ENCODE measurements at regions not wholly inside any gene's neighbourhood (a gene's known extent, or its start where the extent isn't known, plus 50 kb on each side); places are given as distances from the start of the nearest gene placed in this dataset.

DNA sequence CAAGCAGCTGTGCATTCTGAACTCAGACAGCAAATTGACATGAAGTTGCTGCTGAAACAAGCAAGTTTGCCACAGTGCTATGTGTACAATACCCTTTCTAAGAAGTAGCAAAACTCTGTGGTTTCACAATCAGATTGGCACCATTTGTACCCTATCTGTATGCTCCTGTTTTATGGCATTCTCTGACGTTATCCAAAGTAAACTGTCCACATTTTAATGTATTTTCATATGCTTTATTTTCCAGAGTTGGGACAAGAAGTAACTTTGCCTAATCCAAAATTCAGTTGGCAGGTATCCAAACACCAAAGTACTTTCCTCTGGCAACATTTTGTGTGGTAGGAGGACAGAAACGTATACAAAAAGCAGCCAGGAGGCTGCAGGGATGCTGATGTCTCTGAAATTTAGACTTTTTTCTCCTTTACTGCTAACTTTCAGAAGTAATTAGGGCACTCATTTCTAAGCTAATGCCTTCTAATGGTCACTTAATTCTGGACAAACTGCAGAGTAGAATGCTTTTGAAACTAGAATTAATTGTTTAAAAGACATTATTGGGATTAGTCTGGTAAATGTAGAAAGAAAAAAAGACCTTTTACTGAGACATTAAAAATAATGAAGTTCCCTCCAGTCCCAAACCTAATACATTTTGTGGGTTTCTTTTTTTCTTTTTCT, 414.7 kb upstream of the NRP1 start:
- no peak overlapping the region for H3K4me3 ChIP-seq (ENCODE audit: insufficient read depth in 1 of 2, low read depth in 1 of 2, low read length in 2 of 2)
- H3K4ac ChIP-seq (ENCODE audit: low read depth in 1 of 2, low read length in 2 of 2) = no peak overlapping the region
- no peak overlapping the region for H3K9ac ChIP-seq (ENCODE audit: low read length)
- H2AFZ ChIP-seq (ENCODE audit: low read depth, low read length) = no peak overlapping the region
- no peak overlapping the region for H4K91ac ChIP-seq (ENCODE audit: low read length)
- WGBS = no CpG with 5 or more reads among the region's 2 CpGs
- no peak overlapping the region for H2AK5ac ChIP-seq (ENCODE audit: low read length, severe bottlenecking)
- no peaks in the 10 kb centered on the region for H3K36me3 ChIP-seq (ENCODE audit: control insufficient read depth in 1 of 2, insufficient read depth in 2 of 2, low read depth in 1 of 2, low read length in 2 of 2)
- no peak overlapping the region for H3K4me2 ChIP-seq (ENCODE audit: low read length, poor library complexity, severe bottlenecking)
- no peak overlapping the region for H3K27ac ChIP-seq (ENCODE audit: low read length, poor library complexity, severe bottlenecking)
- no peak overlapping the region for H3K14ac ChIP-seq (ENCODE audit: low read length in 2 of 2)
- H3K79me1 ChIP-seq (replicated peaks; ENCODE audit: low read length, poor library complexity, severe bottlenecking) = no peaks in the 10 kb centered on the region
- H3K23ac ChIP-seq (ENCODE audit: low read length in 2 of 2) = no peak overlapping the region
- no peak overlapping the region for H2BK120ac ChIP-seq (ENCODE audit: low read depth, low read length)
- no peaks in the 10 kb centered on the region for H3K4me1 ChIP-seq (ENCODE audit: control insufficient read depth, insufficient read depth, low read depth, low read length)
- no peak overlapping the region for H2BK15ac ChIP-seq (ENCODE audit: low read depth, poor library complexity, severe bottlenecking)
- no peak overlapping the region for H2BK12ac ChIP-seq (ENCODE audit: low read length in 2 of 2)
- H3K18ac ChIP-seq (ENCODE audit: low read depth in 1 of 2, low read length in 2 of 2) = no peak overlapping the region
- H4K8ac ChIP-seq (ENCODE audit: low read length) = no peak overlapping the region
- no peak overlapping the region for H2BK5ac ChIP-seq (ENCODE audit: low read depth, low read length, poor library complexity, severe bottlenecking)
- H3K27me3 ChIP-seq (ENCODE audit: control insufficient read depth in 1 of 2, insufficient read depth in 1 of 2, low read length in 2 of 2) = peaks cover 0 to 5% of the 10 kb centered on the region in 2 experiments
- no peak for DNase-seq
- no peaks in the 10 kb centered on the region for H3K9me3 ChIP-seq (ENCODE audit: control insufficient read depth, low read length)

DNA sequence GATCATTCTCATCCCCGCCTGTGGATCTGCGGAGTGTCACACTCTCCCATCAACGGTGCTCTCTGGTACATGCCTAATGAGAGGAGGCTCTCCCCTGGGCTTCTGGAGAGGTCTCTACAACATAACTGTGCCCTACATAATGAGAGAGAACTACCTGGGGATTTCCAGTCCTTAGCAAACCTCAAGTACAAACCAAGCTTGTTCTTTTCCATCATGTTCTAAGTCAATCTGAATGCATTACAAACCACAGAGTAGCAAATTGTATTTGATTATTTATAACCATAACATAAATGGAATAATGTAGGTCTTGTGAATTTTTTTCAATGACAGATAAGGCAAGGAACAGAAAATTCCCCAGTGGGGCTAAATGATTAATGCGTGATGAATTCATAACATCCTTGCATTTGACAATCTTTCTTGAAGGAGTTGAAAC, 412.4 kb upstream of the NRP1 start:
- H3K9ac ChIP-seq (ENCODE audit: low read length) = no peak overlapping the region
- H3K4me2 ChIP-seq (ENCODE audit: low read length, poor library complexity, severe bottlenecking) = no peak overlapping the region
- H3K9me3 ChIP-seq (ENCODE audit: control insufficient read depth, low read length) = no peaks in the 10 kb centered on the region
- H3K4ac ChIP-seq (ENCODE audit: low read depth in 1 of 2, low read length in 2 of 2) = no peak overlapping the region
- no peak overlapping the region for H3K4me3 ChIP-seq (ENCODE audit: insufficient read depth in 1 of 2, low read depth in 1 of 2, low read length in 2 of 2)
- H3K79me1 ChIP-seq (replicated peaks; ENCODE audit: low read length, poor library complexity, severe bottlenecking) = no peaks in the 10 kb centered on the region
- H3K27me3 ChIP-seq (ENCODE audit: control insufficient read depth in 1 of 2, insufficient read depth in 1 of 2, low read length in 2 of 2) = no peaks in the 10 kb centered on the region
- H2AFZ ChIP-seq (ENCODE audit: low read depth, low read length) = no peak overlapping the region
- no peak overlapping the region for H2BK120ac ChIP-seq (ENCODE audit: low read depth, low read length)
- no peak overlapping the region for H2BK5ac ChIP-seq (ENCODE audit: low read depth, low read length, poor library complexity, severe bottlenecking)
- DNase-seq = no peak
- H3K23ac ChIP-seq (ENCODE audit: low read length in 2 of 2) = no peak overlapping the region
- no peak overlapping the region for H3K14ac ChIP-seq (ENCODE audit: low read length in 2 of 2)
- no peaks in the 10 kb centered on the region for H3K4me1 ChIP-seq (ENCODE audit: control insufficient read depth, insufficient read depth, low read depth, low read length)
- no peak overlapping the region for H2AK5ac ChIP-seq (ENCODE audit: low read length, severe bottlenecking)
- no peaks in the 10 kb centered on the region for H3K36me3 ChIP-seq (ENCODE audit: control insufficient read depth in 1 of 2, insufficient read depth in 2 of 2, low read depth in 1 of 2, low read length in 2 of 2)
- 93% methylated on average over 4 of the region's 4 CpGs for WGBS
- H2BK12ac ChIP-seq (ENCODE audit: low read length in 2 of 2) = no peak overlapping the region
- H3K27ac ChIP-seq (ENCODE audit: low read length, poor library complexity, severe bottlenecking) = no peak overlapping the region
- H4K91ac ChIP-seq (ENCODE audit: low read length) = no peak overlapping the region
- no peak overlapping the region for H2BK15ac ChIP-seq (ENCODE audit: low read depth, poor library complexity, severe bottlenecking)
- no peak overlapping the region for H3K18ac ChIP-seq (ENCODE audit: low read depth in 1 of 2, low read length in 2 of 2)
- H4K8ac ChIP-seq (ENCODE audit: low read length) = no peak overlapping the region

DNA sequence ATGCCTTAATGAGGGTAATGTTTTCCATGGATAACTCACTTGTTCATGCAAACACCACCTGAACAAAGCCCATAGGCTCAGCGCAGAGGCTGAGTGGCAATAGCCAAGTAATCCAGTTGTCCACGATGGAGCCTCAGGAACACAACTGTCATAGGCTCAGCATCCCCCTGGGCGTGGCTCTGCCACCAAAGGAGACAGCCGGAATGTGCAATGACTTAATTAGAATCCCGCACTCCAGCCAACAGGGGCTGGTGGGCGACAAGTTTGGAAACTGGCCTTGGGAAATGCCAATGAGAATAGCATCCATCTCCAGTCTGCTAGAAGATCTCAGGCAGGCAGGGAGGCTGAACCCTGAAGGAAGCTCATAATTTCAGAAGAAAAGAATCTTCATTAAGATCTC, 411.7 kb upstream of the NRP1 start:
- Histone ChIP-seq H3K9ac (ENCODE audit: low read length) (no peak overlapping the region), H2BK15ac (ENCODE audit: low read depth, poor library complexity, severe bottlenecking) (no peak overlapping the region), H3K4ac (ENCODE audit: low read depth in 1 of 2, low read length in 2 of 2) (no peak overlapping the region), H3K4me3 (ENCODE audit: insufficient read depth in 1 of 2, low read depth in 1 of 2, low read length in 2 of 2) (no peak overlapping the region), H3K79me1 (replicated peaks; ENCODE audit: low read length, poor library complexity, severe bottlenecking) (no peaks in the 10 kb centered on the region), H3K36me3 (ENCODE audit: control insufficient read depth in 1 of 2, insufficient read depth in 2 of 2, low read depth in 1 of 2, low read length in 2 of 2) (no peaks in the 10 kb centered on the region), H3K18ac (ENCODE audit: low read depth in 1 of 2, low read length in 2 of 2) (no peak overlapping the region), H3K14ac (ENCODE audit: low read length in 2 of 2) (no peak overlapping the region), H4K91ac (ENCODE audit: low read length) (no peak overlapping the region), H2BK120ac (ENCODE audit: low read depth, low read length) (no peak overlapping the region), H2AK5ac (ENCODE audit: low read length, severe bottlenecking) (no peak overlapping the region), H3K23ac (ENCODE audit: low read length in 2 of 2) (no peak overlapping the region), H2AFZ (ENCODE audit: low read depth, low read length) (no peak overlapping the region), H2BK12ac (ENCODE audit: low read length in 2 of 2) (no peak overlapping the region), H3K27me3 (ENCODE audit: control insufficient read depth in 1 of 2, insufficient read depth in 1 of 2, low read length in 2 of 2) (no peaks in the 10 kb centered on the region), H4K8ac (ENCODE audit: low read length) (no peak overlapping the region), H2BK5ac (ENCODE audit: low read depth, low read length, poor library complexity, severe bottlenecking) (no peak overlapping the region), H3K4me2 (ENCODE audit: low read length, poor library complexity, severe bottlenecking) (no peak overlapping the region), H3K4me1 (ENCODE audit: control insufficient read depth, insufficient read depth, low read depth, low read length) (no peaks in the 10 kb centered on the region), H3K9me3 (ENCODE audit: control insufficient read depth, low read length) (no peaks in the 10 kb centered on the region), H3K27ac (ENCODE audit: low read length, poor library complexity, severe bottlenecking) (no peak overlapping the region)
- no peak for DNase-seq
- WGBS = 86% methylated on average over 6 of the region's 6 CpGs

DNA sequence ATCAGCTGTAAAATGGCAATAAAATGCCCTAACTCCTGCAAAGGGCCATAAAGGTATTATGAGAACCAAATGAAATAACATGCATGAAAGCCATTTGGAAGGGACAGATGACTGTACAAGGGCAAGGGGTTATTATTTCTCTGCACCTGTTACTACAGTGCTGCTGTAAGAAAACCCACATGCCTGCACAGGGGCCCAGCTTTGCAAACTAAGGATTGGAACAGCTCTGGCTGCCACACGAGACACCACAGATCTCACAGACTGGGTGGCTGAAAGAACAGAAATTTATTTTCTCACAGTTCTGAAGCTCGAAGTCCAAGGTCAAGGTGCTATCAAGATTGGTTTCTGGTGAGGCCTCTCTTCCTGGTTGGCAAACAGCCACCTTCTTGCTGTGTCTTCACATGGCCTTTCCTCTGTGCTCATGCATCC, 409.0 kb upstream of the NRP1 start:
- no peak overlapping the region for H3K23ac ChIP-seq (ENCODE audit: low read length in 2 of 2)
- no peaks in the 10 kb centered on the region for H3K79me1 ChIP-seq (replicated peaks; ENCODE audit: low read length, poor library complexity, severe bottlenecking)
- no peak overlapping the region for H3K4me2 ChIP-seq (ENCODE audit: low read length, poor library complexity, severe bottlenecking)
- no peak overlapping the region for H3K27ac ChIP-seq (ENCODE audit: low read length, poor library complexity, severe bottlenecking)
- no peak overlapping the region for H2AK5ac ChIP-seq (ENCODE audit: low read length, severe bottlenecking)
- H2BK12ac ChIP-seq (ENCODE audit: low read length in 2 of 2) = no peak overlapping the region
- H3K4me3 ChIP-seq (ENCODE audit: insufficient read depth in 1 of 2, low read depth in 1 of 2, low read length in 2 of 2) = no peak overlapping the region
- H3K9me3 ChIP-seq (ENCODE audit: control insufficient read depth, low read length) = no peaks in the 10 kb centered on the region
- H4K8ac ChIP-seq (ENCODE audit: low read length) = no peak overlapping the region
- no peak overlapping the region for H3K4ac ChIP-seq (ENCODE audit: low read depth in 1 of 2, low read length in 2 of 2)
- no peak overlapping the region for H2BK5ac ChIP-seq (ENCODE audit: low read depth, low read length, poor library complexity, severe bottlenecking)
- no peak overlapping the region for H2BK120ac ChIP-seq (ENCODE audit: low read depth, low read length)
- no peak for DNase-seq
- 60% methylated on average over 2 of the region's 2 CpGs for WGBS
- H3K36me3 ChIP-seq (ENCODE audit: control insufficient read depth in 1 of 2, insufficient read depth in 2 of 2, low read depth in 1 of 2, low read length in 2 of 2) = no peaks in the 10 kb centered on the region
- H3K27me3 ChIP-seq (ENCODE audit: control insufficient read depth in 1 of 2, insufficient read depth in 1 of 2, low read length in 2 of 2) = no peaks in the 10 kb centered on the region
- no peak overlapping the region for H3K18ac ChIP-seq (ENCODE audit: low read depth in 1 of 2, low read length in 2 of 2)
- H3K9ac ChIP-seq (ENCODE audit: low read length) = no peak overlapping the region
- no peak overlapping the region for H2AFZ ChIP-seq (ENCODE audit: low read depth, low read length)
- H3K4me1 ChIP-seq (ENCODE audit: control insufficient read depth, insufficient read depth, low read depth, low read length) = no peaks in the 10 kb centered on the region
- no peak overlapping the region for H3K14ac ChIP-seq (ENCODE audit: low read length in 2 of 2)
- no peak overlapping the region for H4K91ac ChIP-seq (ENCODE audit: low read length)
- no peak overlapping the region for H2BK15ac ChIP-seq (ENCODE audit: low read depth, poor library complexity, severe bottlenecking)

Measured in mesenchymal stem cell (in vitro differentiated cells and primary cell).